SK-N-SH treated with all-trans-retinoic acid at 6 μM for 48 hours (cell line): ENCODE measurements at regions not wholly inside any gene's neighbourhood (a gene's known extent, or its start where the extent isn't known, plus 50 kb on each side); places are given as distances from the start of the nearest gene placed in this dataset.

ENCODE experiments used
- ATAC-seq: fragments of 200-7000 bp; cut with Tn5 transposase; 3 replicates; pipeline ENCODE4 v1.9.1; 2020; ENCODE audit warnings: mild to moderate bottlenecking, moderate library complexity
- ARNTL ChIP-seq: fragments of 450-650 bp; formaldehyde crosslinking; IDR thresholded peaks from 2 replicates; pipeline ENCODE4 v1.5.0; 2020; ENCODE audit warnings: low read depth, mild to moderate bottlenecking, moderate library complexity, borderline replicate concordance
- BACH2 ChIP-seq: fragments of 250-450 bp; sonication (Bioruptor Pico); IDR thresholded peaks from 2 replicates; pipeline ENCODE4 v1.9.0; 2021; ENCODE audit warnings: mild to moderate bottlenecking, borderline replicate concordance
- CREB5 ChIP-seq: fragments of 250-450 bp; sonication (Bioruptor Pico); IDR thresholded peaks from 2 replicates; pipeline ENCODE4 v1.5.1; 2020; ENCODE audit warnings: low read depth, mild to moderate bottlenecking, moderate library complexity
- CSDC2 ChIP-seq: fragments of 250-450 bp; sonication (Bioruptor Pico); IDR thresholded peaks from 2 replicates; pipeline ENCODE4 v1.5.0; 2020; ENCODE audit warnings: mild to moderate bottlenecking, moderate library complexity
- CSRNP3 ChIP-seq: fragments of 250-450 bp; sonication (Bioruptor Pico); IDR thresholded peaks from 2 replicates; pipeline ENCODE4 v1.5.1; 2021; ENCODE audit warnings: mild to moderate bottlenecking, moderate library complexity
- ESRRG ChIP-seq: fragments of 250-450 bp; sonication (Bioruptor Pico); IDR thresholded peaks from 2 replicates; pipeline ENCODE4 v1.6.1; 2021; ENCODE audit warnings: mild to moderate bottlenecking
- GLIS3 ChIP-seq: fragments of 250-450 bp; sonication (Bioruptor Pico); IDR thresholded peaks from 2 replicates; pipeline ENCODE4 v1.5.0; 2020; ENCODE audit warnings: mild to moderate bottlenecking, moderate library complexity
- ISL1 ChIP-seq: fragments of 250-450 bp; sonication (Bioruptor Pico); IDR thresholded peaks from 2 replicates; pipeline ENCODE4 v2.1.2; 2022; ENCODE audit warnings: mild to moderate bottlenecking, moderate library complexity
- OSR1 ChIP-seq: fragments of 250-450 bp; sonication (Bioruptor Pico); IDR thresholded peaks from 2 replicates; pipeline ENCODE4 v1.8.0; 2022; ENCODE audit warnings: moderate library complexity, mild to moderate bottlenecking, inconsistent platforms
- PATZ1 ChIP-seq: fragments of 250-450 bp; sonication (Bioruptor Pico); IDR thresholded peaks from 2 replicates; pipeline ENCODE4 v1.8.0; 2020; ENCODE audit warnings: mild to moderate bottlenecking, moderate library complexity, borderline replicate concordance
- POU6F1 ChIP-seq: fragments of 250-450 bp; sonication (Bioruptor Pico); IDR thresholded peaks from 2 replicates; pipeline ENCODE4 v1.8.0; 2021; ENCODE audit warnings: low read depth, mild to moderate bottlenecking, moderate library complexity, borderline replicate concordance
- PPARA ChIP-seq: fragments of 250-450 bp; sonication (Bioruptor Pico); IDR thresholded peaks from 2 replicates; pipeline ENCODE4 v1.5.0; 2020; ENCODE audit warnings: mild to moderate bottlenecking, borderline replicate concordance
- RARB ChIP-seq: fragments of 250-450 bp; sonication (Bioruptor Pico); IDR thresholded peaks from 2 replicates; pipeline ENCODE4 v1.8.0; 2021; ENCODE audit warnings: mild to moderate bottlenecking, moderate library complexity
- SNAI2 ChIP-seq: fragments of 250-450 bp; sonication (Bioruptor Pico); IDR thresholded peaks from 2 replicates; pipeline ENCODE4 v1.5.0; 2020; ENCODE audit warnings: mild to moderate bottlenecking, moderate library complexity
- TCF4 ChIP-seq: fragments of 250-450 bp; sonication (Bioruptor Pico); IDR thresholded peaks from 2 replicates; pipeline ENCODE4 v1.8.0; 2021; ENCODE audit warnings: mild to moderate bottlenecking, moderate library complexity, borderline replicate concordance
- TOX ChIP-seq: fragments of 250-450 bp; sonication (Bioruptor Pico); IDR thresholded peaks from 2 replicates; pipeline ENCODE4 v1.8.0; 2021; ENCODE audit warnings: mild to moderate bottlenecking, moderate library complexity, borderline replicate concordance
- TSHZ2 ChIP-seq: fragments of 250-450 bp; sonication (Bioruptor Pico); IDR thresholded peaks from 2 replicates; pipeline ENCODE4 v1.5.0; 2020; ENCODE audit warnings: mild to moderate bottlenecking, moderate library complexity
- ZC3H10 ChIP-seq: fragments of 250-450 bp; sonication (Bioruptor Pico); IDR thresholded peaks from 2 replicates; pipeline ENCODE4 v1.5.1; 2021; ENCODE audit warnings: mild to moderate bottlenecking, moderate library complexity
- ZFP3 ChIP-seq: fragments of 250-450 bp; sonication (Bioruptor Pico); IDR thresholded peaks from 2 replicates; pipeline ENCODE4 v1.5.0; 2020; ENCODE audit warnings: mild to moderate bottlenecking, moderate library complexity
- ZFP30 ChIP-seq: fragments of 450-650 bp; formaldehyde crosslinking; IDR thresholded peaks from 2 replicates; pipeline ENCODE4 v1.5.0; 2022; ENCODE audit warnings: mild to moderate bottlenecking, moderate library complexity
- ZNF565 ChIP-seq: fragments of 450-650 bp; formaldehyde crosslinking; conservative IDR thresholded peaks from 2 replicates; pipeline ENCODE4 v1.5.0; 2020; ENCODE audit warnings: low read depth, mild to moderate bottlenecking, moderate library complexity
- ZNF70 ChIP-seq: fragments of 450-650 bp; formaldehyde crosslinking; IDR thresholded peaks from 2 replicates; pipeline ENCODE4 v1.5.0; 2020; ENCODE audit warnings: mild to moderate bottlenecking, moderate library complexity
- ZNF8 ChIP-seq: fragments of 450-650 bp; formaldehyde crosslinking; IDR thresholded peaks from 2 replicates; pipeline ENCODE4 v1.5.0; 2020; ENCODE audit warnings: mild to moderate bottlenecking, moderate library complexity

GRCh38 chr19:28520998-28521568 is 691.9 kb downstream of the UQCRFS1 start:
- ATAC-seq = no peak
- TF ChIP-seq PPARA (CRISPR knock-in tag) (no peak), CSDC2 (CRISPR knock-in tag) (no peak), TOX (no peak), ZC3H10 (CRISPR knock-in tag) (no peak), POU6F1 (CRISPR knock-in tag) (no peak), RARB (CRISPR knock-in tag) (no peak), SNAI2 (no peak), ISL1 (CRISPR knock-in tag) (no peak), ZFP30 (no peak), TCF4 (CRISPR knock-in tag) (no peak), OSR1 (CRISPR knock-in tag) (no peak), ZFP3 (CRISPR knock-in tag) (no peak), PATZ1 (CRISPR knock-in tag) (no peak), ZNF8 (CRISPR knock-in tag) (no peak), GLIS3 (CRISPR knock-in tag) (no peak), ESRRG (CRISPR knock-in tag) (no peak), ZNF565 (CRISPR knock-in tag) (no peak), ARNTL (no peak), BACH2 (CRISPR knock-in tag) (no peak), CSRNP3 (CRISPR knock-in tag) (no peak)

GRCh38 chr19:28519952-28520861 is 692.7 kb downstream of the UQCRFS1 start:
- no peak for ATAC-seq
- no peak for TF ChIP-seq TSHZ2
- TF ChIP-seq OSR1 (CRISPR knock-in tag) = no peak
- no peak for TF ChIP-seq CSDC2 (CRISPR knock-in tag)
- TF ChIP-seq POU6F1 (CRISPR knock-in tag) = no peak
- TF ChIP-seq GLIS3 (CRISPR knock-in tag) = no peak
- no peak for TF ChIP-seq TCF4 (CRISPR knock-in tag)
- TF ChIP-seq ZNF70 (CRISPR knock-in tag) = no peak
- no peak for TF ChIP-seq SNAI2
- no peak for TF ChIP-seq PATZ1 (CRISPR knock-in tag)
- no peak for TF ChIP-seq BACH2 (CRISPR knock-in tag)
- no peak for TF ChIP-seq TOX
- no peak for TF ChIP-seq ZNF565 (CRISPR knock-in tag)
- no peak for TF ChIP-seq ZFP30
- no peak for TF ChIP-seq ISL1 (CRISPR knock-in tag)
- TF ChIP-seq CREB5 = no peak
- no peak for TF ChIP-seq RARB (CRISPR knock-in tag)
- no peak for TF ChIP-seq CSRNP3 (CRISPR knock-in tag)
- no peak for TF ChIP-seq ZFP3 (CRISPR knock-in tag)
